ENCODE measurements at regions not wholly inside any gene's neighbourhood (a gene's known extent, or its start where the extent isn't known, plus 50 kb on each side); places are given as distances from the start of the nearest gene placed in this dataset.
"Not testable (repeated sequence)": the region's sequence is repeated elsewhere in the genome, so short reads cannot be mapped to it uniquely, and the experiment has no call there.

DNA sequence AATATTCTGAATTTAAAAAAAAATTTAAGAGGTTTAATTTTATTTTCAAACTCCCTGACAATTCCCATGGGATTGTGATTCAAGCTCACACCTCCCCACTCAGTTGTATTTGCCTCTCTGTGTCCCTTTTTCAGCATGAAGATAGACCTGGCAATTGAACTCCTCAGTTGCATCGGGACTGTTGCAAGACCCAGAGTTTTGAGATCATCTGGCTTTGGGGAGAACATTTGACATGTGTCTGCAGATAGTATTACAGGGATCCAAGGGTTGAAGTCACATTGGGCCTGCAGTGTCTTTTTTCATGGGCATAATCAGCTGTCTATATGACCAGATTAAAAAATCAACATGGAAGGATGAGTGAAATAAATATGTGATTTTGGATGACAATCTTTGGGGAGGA is 91.1 kb upstream of the EOMES start:
- no peaks in the 10 kb centered on the region for H3K27me3 ChIP-seq (ENCODE audit: control insufficient read depth in 1 of 2, insufficient read depth in 2 of 2, low read length in 2 of 2)
- no peaks in the 10 kb centered on the region for H3K36me3 ChIP-seq (ENCODE audit: control insufficient read depth in 1 of 2, insufficient read depth in 2 of 2, low read length in 2 of 2)
- H3K9ac ChIP-seq (ENCODE audit: low read depth in 1 of 2, low read length in 2 of 2) = no peak overlapping the region
- H3K4me1 ChIP-seq (ENCODE audit: control insufficient read depth in 1 of 2, insufficient read depth in 2 of 2, low read length in 2 of 2) = no peaks in the 10 kb centered on the region
- no peaks in the 10 kb centered on the region for H3K9me3 ChIP-seq (ENCODE audit: control insufficient read depth in 1 of 2, low read length in 2 of 2)
- H3K4me3 ChIP-seq (ENCODE audit: low read depth in 1 of 2, low read length in 2 of 2) = no peak overlapping the region
- H3K27ac ChIP-seq (ENCODE audit: low read depth, low read length) = no peak overlapping the region

DNA sequence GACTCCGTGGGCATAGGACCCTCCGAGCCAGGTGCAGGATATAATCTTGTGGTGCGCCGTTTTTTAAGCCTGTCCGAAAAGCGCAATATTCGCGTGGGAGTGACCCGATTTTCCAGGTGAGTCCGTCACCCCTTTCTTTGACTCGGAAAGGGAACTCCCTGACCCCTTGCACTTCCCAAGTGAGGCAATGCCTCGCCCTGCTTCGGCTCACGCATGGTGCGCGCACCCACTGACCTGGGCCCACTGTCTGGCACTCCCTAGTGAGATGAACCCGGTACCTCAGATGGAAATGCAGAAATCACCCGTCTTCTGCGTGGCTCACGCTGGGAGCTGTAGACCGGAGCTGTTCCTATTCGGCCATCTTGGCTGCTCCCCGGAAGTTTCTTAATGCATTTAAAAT is 99.5 kb upstream of the EOMES start:
- not testable (repeated sequence) for H3K4me1 ChIP-seq (ENCODE audit: control insufficient read depth in 1 of 2, insufficient read depth in 2 of 2, low read length in 2 of 2); H3K27ac ChIP-seq (ENCODE audit: low read depth, low read length); H3K36me3 ChIP-seq (ENCODE audit: control insufficient read depth in 1 of 2, insufficient read depth in 2 of 2, low read length in 2 of 2); H3K9ac ChIP-seq (ENCODE audit: low read depth in 1 of 2, low read length in 2 of 2); H3K9me3 ChIP-seq (ENCODE audit: control insufficient read depth in 1 of 2, low read length in 2 of 2); H3K4me3 ChIP-seq (ENCODE audit: low read depth in 1 of 2, low read length in 2 of 2); H3K27me3 ChIP-seq (ENCODE audit: control insufficient read depth in 1 of 2, insufficient read depth in 2 of 2, low read length in 2 of 2)

DNA sequence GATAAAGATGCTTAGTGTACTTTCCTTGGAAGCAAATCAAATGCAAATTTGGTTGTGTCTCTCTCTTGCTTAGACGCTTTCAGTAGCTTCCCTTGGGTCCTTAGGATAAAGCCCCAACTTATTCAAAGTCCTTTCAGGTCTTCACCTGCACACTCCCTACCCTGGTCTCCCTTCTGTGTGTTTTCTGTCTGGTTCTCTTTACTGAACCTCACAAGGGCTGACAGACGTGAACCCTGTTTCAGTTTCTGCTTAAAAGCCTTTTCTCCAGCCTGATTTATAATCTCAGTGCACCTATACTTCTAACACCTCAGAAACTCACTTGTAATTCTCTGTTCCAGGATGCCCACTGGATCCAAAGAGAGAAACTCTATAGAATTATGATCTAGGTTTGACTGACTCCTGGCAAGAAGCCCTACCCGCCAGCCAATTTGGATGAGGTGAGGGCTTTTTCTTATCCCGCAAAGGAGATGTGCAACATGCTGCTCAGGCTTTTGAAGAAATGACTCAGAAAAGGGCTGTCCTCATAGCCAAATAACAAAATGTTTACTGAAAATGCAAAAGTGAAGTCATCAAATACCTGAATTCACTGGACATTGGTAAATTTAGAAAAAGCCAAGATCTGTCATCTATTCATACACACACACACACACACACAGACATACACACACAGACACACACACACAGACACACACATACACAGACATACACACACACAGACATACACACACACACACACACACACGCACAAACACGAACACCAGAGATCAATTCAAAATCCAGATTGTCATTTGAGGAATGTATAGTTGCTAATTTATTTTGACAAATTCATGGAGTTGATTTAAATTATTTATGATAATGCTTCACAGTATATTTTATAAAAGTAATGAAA is 102.4 kb upstream of the EOMES start:
- no peak overlapping the region for H3K9ac ChIP-seq (ENCODE audit: low read depth in 1 of 2, low read length in 2 of 2)
- H3K4me3 ChIP-seq (ENCODE audit: low read depth in 1 of 2, low read length in 2 of 2) = no peak overlapping the region
- no peaks in the 10 kb centered on the region for H3K36me3 ChIP-seq (ENCODE audit: control insufficient read depth in 1 of 2, insufficient read depth in 2 of 2, low read length in 2 of 2)
- H3K27ac ChIP-seq (ENCODE audit: low read depth, low read length) = no peak overlapping the region
- H3K27me3 ChIP-seq (ENCODE audit: control insufficient read depth in 1 of 2, insufficient read depth in 2 of 2, low read length in 2 of 2) = no peaks in the 10 kb centered on the region
- no peaks in the 10 kb centered on the region for H3K9me3 ChIP-seq (ENCODE audit: control insufficient read depth in 1 of 2, low read length in 2 of 2)
- H3K4me1 ChIP-seq (ENCODE audit: control insufficient read depth in 1 of 2, insufficient read depth in 2 of 2, low read length in 2 of 2) = no peaks in the 10 kb centered on the region

DNA sequence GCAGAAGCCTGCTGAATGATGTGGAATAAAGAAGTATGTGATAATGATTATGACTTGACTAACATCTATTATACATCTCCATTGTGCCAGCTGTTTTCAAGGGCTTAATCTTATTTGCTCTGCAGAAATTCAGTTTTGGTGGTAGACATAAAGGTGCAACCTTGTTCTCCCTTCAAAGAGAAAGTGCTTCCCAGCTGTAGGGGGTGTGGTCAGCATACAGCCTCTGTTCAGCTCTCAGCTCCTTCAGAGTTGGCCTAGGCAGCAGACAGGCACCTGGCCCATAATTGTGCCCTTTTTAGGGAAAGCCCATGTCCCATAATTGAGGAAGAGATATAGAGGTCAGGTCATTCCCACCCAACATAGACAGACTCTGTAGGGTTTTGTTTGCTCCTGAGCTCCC is 104.3 kb upstream of the EOMES start:
- H3K4me1 ChIP-seq (ENCODE audit: control insufficient read depth in 1 of 2, insufficient read depth in 2 of 2, low read length in 2 of 2) = no peaks in the 10 kb centered on the region
- H3K27ac ChIP-seq (ENCODE audit: low read depth, low read length) = no peak overlapping the region
- no peak overlapping the region for H3K4me3 ChIP-seq (ENCODE audit: low read depth in 1 of 2, low read length in 2 of 2)
- H3K9ac ChIP-seq (ENCODE audit: low read depth in 1 of 2, low read length in 2 of 2) = no peak overlapping the region
- H3K9me3 ChIP-seq (ENCODE audit: control insufficient read depth in 1 of 2, low read length in 2 of 2) = no peaks in the 10 kb centered on the region
- H3K27me3 ChIP-seq (ENCODE audit: control insufficient read depth in 1 of 2, insufficient read depth in 2 of 2, low read length in 2 of 2) = no peaks in the 10 kb centered on the region
- no peaks in the 10 kb centered on the region for H3K36me3 ChIP-seq (ENCODE audit: control insufficient read depth in 1 of 2, insufficient read depth in 2 of 2, low read length in 2 of 2)

DNA sequence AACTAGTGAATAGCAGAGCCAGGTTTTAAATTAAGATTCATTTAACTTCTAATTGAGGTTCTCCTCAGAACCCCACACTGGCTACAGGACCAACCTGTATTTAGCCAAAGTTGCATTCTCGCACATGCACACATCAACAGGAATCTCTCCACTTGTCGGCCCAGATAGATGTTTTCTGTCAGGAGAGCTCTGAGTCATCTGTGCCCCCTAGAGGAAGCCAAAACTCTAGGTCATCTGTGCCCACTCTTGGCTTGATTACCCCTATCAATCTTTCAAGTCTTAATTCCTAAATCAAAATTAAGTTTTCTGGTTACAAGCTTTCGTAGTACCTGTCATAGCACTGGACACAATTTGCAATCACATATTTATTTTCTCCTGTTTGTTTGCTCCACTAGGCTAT is 104.9 kb upstream of the EOMES start:
- H3K4me3 ChIP-seq (ENCODE audit: low read depth in 1 of 2, low read length in 2 of 2) = no peak overlapping the region

DNA sequence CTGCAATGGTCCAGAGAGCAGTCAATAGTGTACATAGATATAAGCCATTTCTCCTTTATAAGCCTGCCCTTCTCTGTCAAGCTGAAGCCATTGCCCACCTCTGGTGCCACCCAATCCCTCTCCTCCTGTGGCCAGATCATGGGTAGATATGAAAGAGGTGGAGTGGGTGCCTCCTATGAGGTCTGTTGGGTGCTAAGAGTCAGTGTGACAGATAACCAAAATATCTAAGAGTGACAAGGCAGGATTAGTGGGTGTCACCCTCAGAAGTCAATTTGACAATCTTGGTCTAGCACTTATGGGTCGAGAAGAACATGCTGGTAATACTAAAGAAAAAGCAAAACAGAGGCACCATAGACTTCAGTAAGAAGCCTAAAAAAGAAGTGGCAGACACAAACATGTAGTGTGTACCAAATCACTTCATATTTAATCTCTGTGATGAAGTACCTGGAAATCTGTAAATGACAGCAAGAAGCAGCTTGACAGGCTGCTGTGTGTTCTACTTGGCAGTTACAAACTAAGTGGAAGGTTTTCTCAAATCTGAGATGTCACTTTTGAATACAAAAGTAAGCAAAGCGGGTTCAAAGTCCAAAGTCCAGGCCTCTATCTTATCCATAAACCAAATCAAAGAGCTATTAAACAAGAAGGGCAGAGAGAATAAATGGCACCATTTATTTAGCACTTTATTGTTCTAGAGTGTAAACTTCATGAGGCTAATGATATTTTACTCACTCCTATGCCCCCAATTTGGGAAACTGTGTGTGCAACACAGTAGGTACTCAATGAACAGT is 118.9 kb upstream of the EOMES start:
- no peaks in the 10 kb centered on the region for H3K27me3 ChIP-seq (ENCODE audit: control insufficient read depth in 1 of 2, insufficient read depth in 2 of 2, low read length in 2 of 2)
- no peaks in the 10 kb centered on the region for H3K36me3 ChIP-seq (ENCODE audit: control insufficient read depth in 1 of 2, insufficient read depth in 2 of 2, low read length in 2 of 2)
- H3K9me3 ChIP-seq (ENCODE audit: control insufficient read depth in 1 of 2, low read length in 2 of 2) = no peaks in the 10 kb centered on the region
- no peak overlapping the region for H3K27ac ChIP-seq (ENCODE audit: low read depth, low read length)
- H3K4me3 ChIP-seq (ENCODE audit: low read depth in 1 of 2, low read length in 2 of 2) = no peak overlapping the region
- H3K4me1 ChIP-seq (ENCODE audit: control insufficient read depth in 1 of 2, insufficient read depth in 2 of 2, low read length in 2 of 2) = peaks cover 3 to 16% of the 10 kb centered on the region in 2 donors
- no peak overlapping the region for H3K9ac ChIP-seq (ENCODE audit: low read depth in 1 of 2, low read length in 2 of 2)

More for the DNA sequence above, 104.9 kb upstream of the EOMES start:
- no peaks in the 10 kb centered on the region for H3K36me3 ChIP-seq (ENCODE audit: control insufficient read depth in 1 of 2, insufficient read depth in 2 of 2, low read length in 2 of 2)
- H3K4me1 ChIP-seq (ENCODE audit: control insufficient read depth in 1 of 2, insufficient read depth in 2 of 2, low read length in 2 of 2) = no peaks in the 10 kb centered on the region
- H3K27me3 ChIP-seq (ENCODE audit: control insufficient read depth in 1 of 2, insufficient read depth in 2 of 2, low read length in 2 of 2) = no peaks in the 10 kb centered on the region
- no peak overlapping the region for H3K27ac ChIP-seq (ENCODE audit: low read depth, low read length)
- no peaks in the 10 kb centered on the region for H3K9me3 ChIP-seq (ENCODE audit: control insufficient read depth in 1 of 2, low read length in 2 of 2)
- H3K9ac ChIP-seq (ENCODE audit: low read depth in 1 of 2, low read length in 2 of 2) = no peak overlapping the region

DNA sequence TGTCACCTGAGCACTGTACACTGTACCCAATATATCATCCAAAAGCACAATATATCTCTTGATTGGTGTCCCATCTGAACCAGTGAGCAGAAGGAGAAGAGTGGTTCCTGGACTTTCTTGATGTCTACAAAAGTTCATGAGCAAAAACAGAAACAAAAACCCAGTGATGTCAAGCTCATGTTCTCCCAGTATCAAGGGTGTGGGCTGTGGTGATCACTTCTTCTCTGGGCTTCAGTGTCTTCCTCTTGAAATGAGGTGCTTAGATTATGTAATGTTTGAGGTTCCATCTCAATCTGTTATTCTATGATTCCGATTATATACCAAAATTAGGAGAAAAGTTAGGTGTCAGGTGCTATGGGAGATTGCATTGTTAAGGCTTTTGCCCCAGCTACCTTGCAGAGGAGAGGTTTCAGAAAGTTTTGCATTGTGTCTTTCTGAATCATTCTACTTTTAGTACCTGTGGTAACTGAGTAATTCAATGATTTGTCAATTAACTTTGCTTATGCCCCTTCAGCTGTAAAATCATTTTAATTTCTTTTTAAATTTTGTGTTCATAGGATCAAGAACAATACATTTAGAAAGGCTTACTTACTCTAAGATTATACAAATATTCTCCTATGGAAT is 122.0 kb upstream of the EOMES start:
- Histone ChIP-seq H3K27me3 (ENCODE audit: control insufficient read depth in 1 of 2, insufficient read depth in 2 of 2, low read length in 2 of 2) (no peaks in the 10 kb centered on the region), H3K4me3 (ENCODE audit: low read depth in 1 of 2, low read length in 2 of 2) (no peak overlapping the region), H3K4me1 (ENCODE audit: control insufficient read depth in 1 of 2, insufficient read depth in 2 of 2, low read length in 2 of 2) (peaks cover 3 to 22% of the 10 kb centered on the region in 2 donors), H3K9me3 (ENCODE audit: control insufficient read depth in 1 of 2, low read length in 2 of 2) (no peaks in the 10 kb centered on the region), H3K9ac (ENCODE audit: low read depth in 1 of 2, low read length in 2 of 2) (no peak overlapping the region), H3K27ac (ENCODE audit: low read depth, low read length) (no peak overlapping the region), H3K36me3 (ENCODE audit: control insufficient read depth in 1 of 2, insufficient read depth in 2 of 2, low read length in 2 of 2) (no peaks in the 10 kb centered on the region)

DNA sequence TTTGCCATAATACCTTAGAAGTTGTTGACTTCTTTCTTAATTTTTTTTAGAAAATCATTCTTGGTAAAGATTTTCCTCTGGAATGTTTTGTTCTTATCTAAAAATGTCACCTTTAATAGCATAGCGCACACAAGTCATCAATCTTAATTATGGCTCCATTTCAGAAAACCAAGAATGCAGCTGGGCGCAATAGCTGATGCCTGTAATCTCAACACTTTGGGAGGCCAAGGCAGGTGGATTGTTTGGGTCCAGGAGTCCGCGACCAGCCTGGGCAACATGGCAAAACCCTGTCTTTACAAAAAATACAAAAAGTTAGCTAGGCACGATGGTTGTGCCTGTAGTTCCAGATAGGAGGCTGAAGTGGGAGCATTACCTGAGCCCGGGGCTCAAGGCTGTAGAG is 125.6 kb upstream of the EOMES start:
- H3K9me3 ChIP-seq (ENCODE audit: control insufficient read depth in 1 of 2, low read length in 2 of 2) = peaks cover 0 to 5% of the 10 kb centered on the region in 2 donors
- H3K27ac ChIP-seq (ENCODE audit: low read depth, low read length) = no peak overlapping the region
- peaks cover 0 to 6% of the 10 kb centered on the region in 2 donors for H3K4me1 ChIP-seq (ENCODE audit: control insufficient read depth in 1 of 2, insufficient read depth in 2 of 2, low read length in 2 of 2)
- H3K36me3 ChIP-seq (ENCODE audit: control insufficient read depth in 1 of 2, insufficient read depth in 2 of 2, low read length in 2 of 2) = no peaks in the 10 kb centered on the region
- no peaks in the 10 kb centered on the region for H3K27me3 ChIP-seq (ENCODE audit: control insufficient read depth in 1 of 2, insufficient read depth in 2 of 2, low read length in 2 of 2)
- no peak overlapping the region for H3K9ac ChIP-seq (ENCODE audit: low read depth in 1 of 2, low read length in 2 of 2)
- H3K4me3 ChIP-seq (ENCODE audit: low read depth in 1 of 2, low read length in 2 of 2) = no peak overlapping the region

DNA sequence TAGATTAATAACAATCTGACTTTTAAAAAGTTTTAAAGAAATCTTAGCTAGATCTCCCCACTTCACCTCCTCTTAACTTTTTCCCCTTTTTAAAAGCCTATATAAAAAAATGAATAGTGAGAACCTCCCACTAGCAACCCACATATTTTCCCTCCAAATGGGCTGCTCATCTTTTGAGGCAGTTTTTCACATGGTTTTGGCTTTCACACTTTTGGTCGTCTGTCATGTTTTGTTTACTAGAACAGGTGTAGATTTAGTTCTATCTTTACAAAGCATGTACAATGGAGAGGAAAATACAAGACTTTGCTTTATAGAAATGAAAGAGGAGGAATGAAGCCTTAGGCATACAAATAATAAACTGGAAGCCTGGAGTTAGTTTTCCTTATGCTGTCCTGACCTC is 126.7 kb upstream of the EOMES start:
- peaks cover 0 to 6% of the 10 kb centered on the region in 2 donors for H3K4me1 ChIP-seq (ENCODE audit: control insufficient read depth in 1 of 2, insufficient read depth in 2 of 2, low read length in 2 of 2)
- H3K27ac ChIP-seq (ENCODE audit: low read depth, low read length) = no peak overlapping the region
- H3K27me3 ChIP-seq (ENCODE audit: control insufficient read depth in 1 of 2, insufficient read depth in 2 of 2, low read length in 2 of 2) = no peaks in the 10 kb centered on the region
- no peak overlapping the region for H3K4me3 ChIP-seq (ENCODE audit: low read depth in 1 of 2, low read length in 2 of 2)
- H3K36me3 ChIP-seq (ENCODE audit: control insufficient read depth in 1 of 2, insufficient read depth in 2 of 2, low read length in 2 of 2) = no peaks in the 10 kb centered on the region
- peaks cover 0 to 7% of the 10 kb centered on the region in 2 donors for H3K9me3 ChIP-seq (ENCODE audit: control insufficient read depth in 1 of 2, low read length in 2 of 2)
- H3K9ac ChIP-seq (ENCODE audit: low read depth in 1 of 2, low read length in 2 of 2) = no peak overlapping the region

DNA sequence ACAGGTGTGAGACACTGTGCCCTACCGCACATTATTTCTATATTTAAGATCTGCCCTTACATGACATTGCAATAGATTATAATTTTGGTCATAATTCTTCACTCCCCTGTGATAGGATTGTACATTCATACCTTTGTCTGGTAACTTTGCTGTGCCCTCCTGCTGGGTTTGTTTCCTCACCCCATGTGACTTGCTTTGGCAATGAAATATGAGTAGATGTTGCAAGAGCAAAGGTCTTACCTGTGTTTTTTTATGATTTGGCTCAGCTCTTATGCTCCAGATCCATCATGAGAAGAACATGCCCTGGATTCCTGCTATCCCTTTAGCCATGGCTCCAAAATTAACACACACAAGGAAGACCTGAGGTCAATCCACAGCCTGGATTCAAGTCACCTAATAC is 137.7 kb upstream of the EOMES start:
- no peak overlapping the region for H3K9ac ChIP-seq (ENCODE audit: low read depth in 1 of 2, low read length in 2 of 2)
- H3K9me3 ChIP-seq (ENCODE audit: control insufficient read depth in 1 of 2, low read length in 2 of 2) = no peaks in the 10 kb centered on the region
- no peak overlapping the region for H3K4me3 ChIP-seq (ENCODE audit: low read depth in 1 of 2, low read length in 2 of 2)
- H3K36me3 ChIP-seq (ENCODE audit: control insufficient read depth in 1 of 2, insufficient read depth in 2 of 2, low read length in 2 of 2) = no peaks in the 10 kb centered on the region
- no peaks in the 10 kb centered on the region for H3K27me3 ChIP-seq (ENCODE audit: control insufficient read depth in 1 of 2, insufficient read depth in 2 of 2, low read length in 2 of 2)
- no peak overlapping the region for H3K27ac ChIP-seq (ENCODE audit: low read depth, low read length)
- peaks cover 0 to 3% of the 10 kb centered on the region in 2 donors for H3K4me1 ChIP-seq (ENCODE audit: control insufficient read depth in 1 of 2, insufficient read depth in 2 of 2, low read length in 2 of 2)
